ENCODE measurements at regions not wholly inside any gene's neighbourhood (a gene's known extent, or its start where the extent isn't known, plus 50 kb on each side); places are given as distances from the start of the nearest gene placed in this dataset.
"Not testable (repeated sequence)": the region's sequence is repeated elsewhere in the genome, so short reads cannot be mapped to it uniquely, and the experiment has no call there.

DNA sequence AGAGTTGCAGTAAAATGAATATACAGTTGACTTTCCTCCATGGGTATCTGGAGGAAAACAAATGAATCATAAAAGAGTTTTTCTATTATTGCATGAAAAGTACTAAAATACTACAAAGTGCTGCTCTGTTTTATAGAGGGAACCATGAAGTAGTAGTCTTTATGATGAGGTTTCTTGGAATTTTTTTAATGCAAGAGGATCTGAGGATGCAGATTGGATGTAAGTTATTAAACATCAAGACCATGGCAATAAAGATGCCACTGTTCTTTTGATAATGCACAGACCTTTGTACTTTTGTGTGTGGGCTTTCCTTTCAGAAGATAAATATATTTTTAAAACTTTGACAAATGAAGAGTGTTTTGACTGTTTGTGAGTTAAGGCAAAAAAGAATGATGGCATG lies 87.5 kb downstream of the DACT1 start:
- intact Hi-C loops (cut with DNase I): no loop called here
- DNase-seq (ENCODE audit: low spot score): no peak

DNA sequence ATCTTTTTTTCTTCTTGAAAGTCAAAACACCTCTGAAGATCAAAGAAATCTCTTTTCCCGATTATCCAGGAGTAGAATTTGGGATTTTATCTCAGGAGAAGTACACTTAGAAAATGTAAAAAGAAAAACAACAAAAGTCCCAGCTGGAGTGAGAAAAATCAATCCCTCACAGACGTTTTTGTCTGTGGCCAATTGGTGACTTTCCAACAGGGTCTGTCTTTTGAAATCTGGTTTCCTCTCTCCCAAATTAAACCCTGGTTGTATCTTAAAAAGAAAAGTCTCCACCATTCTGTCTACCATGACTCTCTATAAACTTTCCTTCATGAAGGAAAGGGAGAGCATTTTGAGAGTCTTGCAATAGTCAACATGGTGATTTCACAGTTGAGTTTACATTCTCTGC lies 88.1 kb downstream of the DACT1 start:
- DNase-seq (ENCODE audit: low spot score): no peak
- intact Hi-C loops (cut with DNase I): no loop called here

DNA sequence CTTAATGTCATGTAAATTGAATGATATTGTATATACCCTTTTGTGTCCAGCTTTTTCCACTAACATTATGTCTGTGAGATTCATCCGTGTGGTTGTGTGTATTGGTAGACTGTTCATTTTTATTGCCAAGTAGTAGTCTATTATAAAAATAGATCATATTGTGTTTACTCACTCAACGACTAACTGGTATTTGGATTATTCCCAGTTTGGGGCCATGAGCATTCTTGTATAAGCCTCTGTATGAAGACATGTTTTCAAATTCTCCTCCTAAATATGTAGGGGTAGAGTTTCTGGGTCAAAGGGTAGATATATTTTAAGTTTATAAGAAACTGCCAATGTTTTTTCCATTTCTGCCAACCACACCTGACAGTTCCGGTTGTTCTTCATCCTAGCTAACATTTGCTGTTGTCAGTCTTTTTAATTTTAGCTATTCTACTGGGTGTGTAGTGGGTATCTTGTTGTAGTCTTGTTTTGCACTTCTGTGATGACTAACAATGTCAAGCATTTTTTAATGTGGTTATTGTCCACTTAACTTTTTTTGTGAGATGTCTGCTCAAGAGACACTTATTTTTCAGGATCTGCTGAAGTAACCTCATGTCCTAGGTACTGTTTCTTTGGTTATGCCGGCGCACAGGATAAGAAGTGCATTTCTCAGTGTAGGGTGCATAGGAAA lies 93.2 kb downstream of the DACT1 start:
- DNase-seq (ENCODE audit: low spot score): no peak
- intact Hi-C loops (cut with DNase I): no loop called here

DNA sequence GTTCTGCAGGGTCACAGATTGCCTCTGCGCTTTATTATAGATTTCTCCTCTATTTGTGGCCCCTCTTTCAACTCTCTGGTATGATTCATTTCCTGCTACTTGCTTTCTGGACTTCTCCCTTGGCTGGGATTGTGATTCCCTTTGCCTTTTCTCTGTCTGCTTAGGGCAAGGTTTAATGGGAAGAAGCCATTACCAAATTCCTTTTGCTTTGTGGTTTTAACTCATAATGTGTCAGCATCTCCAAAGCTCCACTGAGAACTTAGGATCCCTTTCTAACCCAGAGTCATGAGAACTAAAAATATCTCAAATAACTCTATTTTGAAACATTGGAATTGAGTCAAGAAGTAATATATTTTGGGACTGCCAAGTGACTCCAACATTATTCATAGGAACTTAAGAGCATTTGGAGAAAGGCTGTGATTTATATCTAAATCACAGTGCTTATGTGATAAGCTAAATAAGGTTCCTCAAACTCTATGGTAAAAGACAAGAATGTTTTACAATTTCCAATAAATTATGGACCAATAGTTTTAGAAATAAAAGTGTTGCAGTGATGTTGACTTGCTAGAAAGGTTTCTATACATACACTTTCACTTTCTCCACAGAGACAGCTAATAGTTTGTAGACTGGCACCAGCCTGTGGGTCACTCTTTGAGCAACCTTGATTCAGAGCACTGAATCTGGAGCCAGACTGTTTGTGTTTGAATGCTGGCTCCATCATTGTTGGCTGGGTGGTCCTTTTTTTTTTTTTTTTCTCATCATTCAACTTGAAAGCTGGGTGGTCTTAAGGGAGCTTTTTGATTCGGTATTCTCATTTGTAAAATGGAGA lies 93.9 kb downstream of the DACT1 start:
- intact Hi-C loops (cut with DNase I): no loop called here
- DNase-seq (ENCODE audit: low spot score): no peak

DNA sequence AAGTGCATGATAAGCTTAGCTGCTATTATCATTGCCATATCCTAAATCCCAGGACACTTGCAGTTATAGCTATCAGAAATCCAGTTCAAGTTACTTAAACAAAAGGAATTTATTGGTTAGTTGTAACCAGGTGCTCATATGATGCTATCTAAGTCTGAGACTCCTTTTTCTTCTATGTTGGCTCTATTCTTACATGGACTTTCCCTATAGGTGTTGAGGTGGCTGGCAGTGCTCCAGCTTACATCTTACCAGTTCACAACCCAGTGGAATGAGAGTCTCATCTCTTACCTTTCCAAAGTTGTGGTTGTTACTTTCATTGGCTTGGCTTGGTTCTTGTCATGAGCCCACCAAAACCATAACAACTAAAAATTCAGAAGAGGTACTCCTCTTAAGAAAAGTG lies 94.6 kb downstream of the DACT1 start:
- intact Hi-C loops (cut with DNase I): no loop called here

DNA sequence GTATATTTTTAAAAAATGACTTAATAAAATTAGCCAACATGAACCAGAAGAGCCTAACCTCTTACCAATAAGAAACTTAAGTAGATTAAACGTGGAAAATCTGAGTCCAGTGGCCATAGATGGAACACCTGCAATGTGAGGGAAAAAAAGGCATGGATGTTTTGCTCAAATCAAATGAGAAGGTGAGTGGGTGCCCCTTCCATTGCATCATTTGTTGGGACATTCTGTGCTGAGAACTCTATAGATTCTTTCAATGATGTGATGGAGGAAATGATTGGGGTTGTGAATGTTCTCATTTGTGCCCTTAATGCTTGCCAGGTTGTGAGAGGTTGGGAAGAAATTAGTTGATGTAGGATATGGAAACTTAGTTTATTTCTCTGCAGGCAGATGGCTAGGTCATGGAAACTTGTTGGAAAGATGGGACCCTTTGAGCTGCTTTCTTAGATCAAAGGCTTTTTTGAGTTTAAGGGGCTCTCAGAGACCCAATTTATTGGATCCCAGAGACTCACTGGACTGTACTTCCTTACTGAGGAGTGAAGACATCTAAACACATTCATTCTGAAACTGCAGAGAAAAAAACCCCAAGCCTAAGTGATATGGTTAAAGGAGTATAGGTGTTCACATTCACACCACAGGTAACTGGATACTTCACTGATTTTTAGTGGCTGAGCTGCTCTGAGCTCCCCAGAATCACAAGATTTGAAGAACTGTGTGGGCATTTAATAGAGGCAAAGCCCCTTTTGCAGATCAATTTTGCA lies 95.9 kb downstream of the DACT1 start:
- DNase-seq (ENCODE audit: low spot score): no peak
- intact Hi-C loops (cut with DNase I): no loop called here

More for the DNA sequence above, 94.6 kb downstream of the DACT1 start:
- no peak for DNase-seq (ENCODE audit: low spot score)

DNA sequence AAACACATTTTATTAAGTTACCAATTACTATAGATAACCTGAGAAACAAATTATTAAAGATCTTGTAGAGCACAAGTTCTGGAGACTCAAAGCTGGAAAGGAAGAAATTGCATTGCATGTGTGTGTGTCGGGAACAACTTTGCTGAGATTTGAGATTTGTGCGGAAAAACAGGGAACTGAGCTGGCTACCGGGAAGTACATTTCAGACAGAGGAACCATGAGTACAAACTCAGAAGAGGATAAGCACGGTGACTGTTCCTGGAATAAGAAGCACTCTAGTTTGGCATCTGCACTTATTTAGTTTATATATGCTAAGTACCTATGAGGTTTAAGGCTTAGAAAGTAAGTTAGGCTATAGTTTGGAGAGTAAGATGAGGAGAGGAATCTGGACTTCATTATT lies 97.8 kb downstream of the DACT1 start:
- DNase-seq (ENCODE audit: low spot score): no peak
- intact Hi-C loops (cut with DNase I): no loop called here

DNA sequence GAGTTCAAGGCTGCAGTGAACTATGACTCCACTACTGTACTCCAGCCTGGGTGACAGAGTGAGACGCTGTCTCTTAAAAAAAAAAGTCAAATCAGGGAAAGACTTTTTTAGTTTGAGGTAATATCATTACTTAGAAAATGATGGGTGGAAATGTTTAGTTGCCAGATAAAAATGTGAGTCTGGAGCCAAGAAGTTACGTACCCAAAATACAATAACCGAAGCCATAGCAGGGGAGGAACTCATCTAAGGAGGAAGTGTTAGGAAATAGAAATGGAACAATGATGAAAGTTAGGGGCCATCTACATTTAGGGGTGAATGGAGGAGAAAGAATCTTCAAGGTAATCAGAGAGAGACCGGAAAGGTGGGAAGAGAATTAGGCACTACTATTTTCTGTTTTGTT lies 98.8 kb downstream of the DACT1 start:
- no peak for DNase-seq (ENCODE audit: low spot score)
- intact Hi-C loops (cut with DNase I): no loop called here

DNA sequence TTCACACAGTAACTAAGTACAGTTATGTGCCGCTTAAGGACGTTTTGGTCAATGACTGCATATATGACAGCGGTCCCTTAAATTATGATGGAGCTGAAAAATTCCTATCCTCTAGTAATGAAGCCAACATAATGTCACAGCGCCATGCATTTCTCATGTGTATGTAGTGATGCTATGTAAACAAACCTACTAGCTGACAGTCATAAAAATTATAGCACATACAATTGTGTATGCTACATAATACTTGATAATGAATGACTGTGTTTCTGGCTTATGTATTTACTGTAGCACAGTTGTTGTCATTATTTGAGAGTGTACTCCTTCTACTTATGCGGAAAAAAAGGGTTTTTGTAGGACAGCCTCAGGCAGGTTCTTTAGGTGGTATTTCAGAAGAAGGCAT lies 99.7 kb downstream of the DACT1 start:
- DNase-seq (ENCODE audit: low spot score): no peak
- intact Hi-C loops (cut with DNase I): no loop called here

DNA sequence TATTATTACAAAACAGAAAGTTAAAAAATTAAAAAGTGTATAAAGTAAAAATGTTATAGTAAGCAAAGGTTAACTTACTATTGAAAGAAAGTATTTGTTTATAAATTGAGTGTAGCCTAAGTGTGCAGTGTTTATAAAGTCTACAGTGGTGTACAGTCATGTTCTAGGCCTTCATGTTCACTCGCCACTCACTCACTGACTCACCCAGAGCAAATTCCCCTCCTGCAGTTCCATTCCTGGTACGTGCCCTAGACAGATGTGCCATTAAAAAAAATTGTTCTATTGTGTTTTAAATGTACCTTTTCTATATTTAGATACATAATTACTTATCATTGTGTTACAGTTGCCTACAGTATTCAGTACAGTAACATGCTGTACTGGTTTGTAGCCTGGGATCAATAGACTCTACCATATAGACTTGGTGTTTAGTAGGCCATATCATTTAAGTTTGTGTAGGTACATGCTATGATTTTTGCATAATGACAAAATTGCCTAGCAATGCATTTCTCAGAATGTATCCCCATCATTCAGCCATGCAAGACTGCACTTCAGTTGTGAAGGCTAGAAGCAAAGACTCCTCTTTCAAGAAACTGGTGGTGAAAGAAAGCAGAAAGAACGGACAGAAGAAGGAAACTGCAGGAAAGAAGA lies 100.6 kb downstream of the DACT1 start:
- intact Hi-C loops (cut with DNase I): no loop called here
- DNase-seq (ENCODE audit: low spot score): no peak

DNA sequence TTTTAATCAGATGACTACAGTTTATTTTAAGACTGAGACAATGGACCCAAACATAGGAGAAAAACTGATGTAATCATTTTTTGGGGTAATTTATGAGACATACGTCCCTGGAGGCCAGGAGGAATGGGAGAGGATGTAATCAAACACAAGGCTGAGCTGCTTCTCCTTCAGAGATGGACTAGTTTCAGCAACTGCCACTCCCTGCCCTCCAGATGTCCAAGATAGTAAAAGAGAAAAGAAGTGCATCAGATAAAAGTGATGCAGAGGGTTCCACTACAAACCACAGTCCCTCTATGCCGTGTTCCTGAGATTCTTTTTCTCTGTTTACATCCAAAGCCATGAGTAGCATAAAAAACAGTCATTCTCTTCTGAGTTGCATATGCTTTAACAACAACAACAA lies 101.1 kb downstream of the DACT1 start:
- DNase-seq (ENCODE audit: low spot score): no peak
- intact Hi-C loops (cut with DNase I): no loop called here

DNA sequence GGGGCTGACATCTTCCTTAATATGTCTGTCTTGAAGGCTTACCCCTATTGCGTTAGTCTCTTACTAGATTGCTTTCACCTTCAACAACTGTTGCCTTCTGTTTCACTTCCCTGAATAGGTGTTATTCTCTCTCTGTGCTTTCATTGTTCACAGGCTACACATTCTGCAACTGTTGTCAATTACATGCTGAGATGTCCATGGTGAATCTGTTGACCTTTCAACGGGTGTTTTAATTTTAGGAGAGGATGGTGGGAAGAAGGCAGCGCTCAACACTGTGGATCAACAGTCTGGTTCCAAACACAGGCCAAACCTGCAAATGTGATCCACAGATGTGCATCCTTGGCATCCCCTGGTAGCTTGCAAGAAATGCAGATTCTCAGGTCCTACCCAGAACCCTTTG lies 101.9 kb downstream of the DACT1 start:
- DNase-seq (ENCODE audit: low spot score): no peak
- intact Hi-C loops (cut with DNase I): no loop called here

DNA sequence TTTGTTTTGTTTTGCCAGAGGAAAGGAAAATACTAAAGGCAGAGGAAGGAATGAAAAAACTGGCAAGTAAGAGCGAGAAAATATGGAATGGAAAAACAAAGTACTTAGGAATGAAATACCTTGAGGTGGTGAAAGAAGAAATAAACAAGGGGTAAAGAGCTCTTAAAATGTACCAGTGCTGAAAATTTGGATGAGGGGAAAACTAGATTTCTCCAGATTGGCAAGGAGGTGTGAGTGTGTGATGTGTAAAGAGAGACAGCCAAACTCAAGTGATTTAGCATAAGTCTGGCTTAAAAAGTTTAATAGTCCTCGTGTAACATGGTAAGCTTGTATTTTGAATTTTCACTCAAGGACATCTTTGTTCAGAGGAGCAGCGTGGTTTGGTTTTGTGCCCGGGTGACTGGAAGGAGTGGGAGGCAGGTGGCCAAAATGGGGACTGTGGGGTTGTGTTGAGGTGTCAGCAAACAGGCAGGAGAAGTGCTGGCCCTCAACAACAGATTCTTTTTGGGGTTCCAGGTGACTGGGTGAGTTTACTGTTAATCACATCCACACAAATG lies 102.7 kb downstream of the DACT1 start:
- intact Hi-C loops (cut with DNase I): no loop called here

DNA sequence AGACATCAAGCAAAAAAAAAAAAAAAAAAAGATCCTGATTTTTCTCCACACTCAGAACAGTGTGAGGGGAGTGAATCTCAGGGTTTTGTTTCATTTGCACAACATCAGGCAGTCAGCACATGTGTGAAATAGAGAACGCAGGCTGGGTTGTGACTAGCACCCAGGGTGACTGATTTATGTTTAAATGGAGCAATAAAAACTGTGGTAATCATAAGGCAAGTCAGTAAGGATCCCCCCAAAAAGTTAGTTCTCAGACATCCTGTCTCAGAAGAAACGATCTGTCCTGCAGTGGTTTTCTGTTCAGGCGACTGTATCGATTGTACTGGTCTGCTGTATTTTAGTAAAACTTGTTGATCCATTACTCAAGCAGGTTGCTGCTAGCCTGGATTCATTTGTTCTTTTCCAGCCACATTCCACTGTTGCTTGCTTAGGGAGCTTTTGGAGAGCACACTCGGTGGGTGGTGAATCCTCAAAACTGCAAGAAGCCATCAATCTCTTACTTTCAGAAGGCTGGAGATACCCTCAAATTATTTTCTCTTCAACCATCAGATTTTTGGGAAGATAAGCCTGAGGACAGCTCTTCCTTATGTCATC lies 107.1 kb downstream of the DACT1 start:
- intact Hi-C loops (cut with DNase I): no loop called here
- no peak for DNase-seq (ENCODE audit: low spot score)

More for the DNA sequence above, 102.7 kb downstream of the DACT1 start:
- DNase-seq (ENCODE audit: low spot score): no peak

DNA sequence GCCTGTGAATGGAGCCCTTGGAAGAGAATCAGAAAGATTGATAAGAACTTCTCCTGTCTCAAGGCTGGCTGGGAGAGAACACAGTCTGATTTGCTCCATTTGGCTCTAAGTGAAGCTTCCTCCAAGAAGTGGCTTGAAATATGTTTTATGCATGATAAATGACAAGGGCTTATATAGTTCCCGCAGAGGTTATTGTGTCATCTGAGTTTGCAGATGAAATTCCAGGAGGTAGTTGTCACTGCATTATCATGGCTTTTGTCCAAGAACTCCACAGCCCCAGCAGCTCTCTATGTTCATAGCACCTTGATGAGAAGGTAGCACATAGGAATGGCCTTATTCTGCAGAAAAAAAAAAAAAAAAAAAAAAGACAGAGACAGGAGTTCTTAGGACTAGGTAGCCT lies 108.5 kb downstream of the DACT1 start:
- intact Hi-C loops (cut with DNase I): no loop called here
- no peak for DNase-seq (ENCODE audit: low spot score)

DNA sequence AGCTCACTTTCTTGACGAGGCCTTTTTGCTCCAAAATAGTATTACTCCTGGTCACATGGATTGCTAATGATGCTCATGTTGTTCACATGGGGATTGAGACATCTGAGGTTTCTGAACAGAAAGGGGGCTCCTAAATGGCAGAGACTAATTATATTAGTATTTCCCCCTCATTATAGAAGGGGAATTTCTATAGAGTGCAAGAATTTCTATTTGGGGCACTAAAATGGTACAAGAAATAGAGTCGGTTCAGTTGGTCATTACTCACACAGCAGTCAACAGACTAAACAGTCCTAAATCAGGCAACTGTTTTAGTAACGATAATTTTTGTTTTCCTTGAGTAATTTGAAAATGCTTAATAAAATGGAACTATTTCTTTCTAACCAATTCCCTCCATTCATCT lies 108.9 kb downstream of the DACT1 start:
- intact Hi-C loops (cut with DNase I): no loop called here
- no peak for DNase-seq (ENCODE audit: low spot score)

DNA sequence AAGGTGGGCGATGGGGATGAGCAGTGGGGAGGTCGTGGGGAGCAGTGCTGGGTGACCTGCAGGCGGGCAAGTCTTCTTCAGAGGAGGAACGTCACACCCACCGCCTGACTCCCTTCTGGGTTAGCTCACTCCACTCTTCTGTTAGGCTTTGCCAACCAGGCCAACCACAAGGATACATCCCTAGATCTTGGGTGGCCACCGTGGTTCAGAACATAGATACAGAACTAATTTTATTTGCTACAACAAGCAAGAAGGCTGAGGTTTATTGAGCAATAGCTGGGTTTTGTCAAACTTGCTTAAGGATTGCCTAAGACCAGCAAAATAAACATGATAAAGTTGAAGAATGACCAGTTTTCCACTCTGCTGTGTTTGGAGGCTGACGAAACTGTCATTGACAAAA lies 109.4 kb downstream of the DACT1 start:
- no peak for DNase-seq (ENCODE audit: low spot score)
- intact Hi-C loops (cut with DNase I): no loop called here

DNA sequence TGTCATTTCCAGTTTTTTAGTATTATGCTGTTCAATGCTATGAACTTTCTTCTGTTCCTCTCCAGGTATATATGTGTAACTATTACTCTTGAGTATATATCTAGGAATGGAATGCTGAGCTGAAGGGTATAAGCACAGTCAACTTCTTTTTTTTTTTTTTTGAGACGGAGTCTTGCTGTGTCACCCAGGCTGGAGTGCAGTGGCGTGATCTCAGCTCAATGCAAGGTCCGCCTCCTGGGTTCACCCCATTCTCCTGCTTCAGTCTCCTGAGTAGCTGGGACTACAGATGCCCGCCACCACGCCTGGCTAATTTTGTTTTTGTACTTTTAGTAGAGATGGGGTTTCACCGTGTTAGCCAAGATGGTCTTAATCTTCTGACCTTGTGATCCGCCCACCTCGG lies 110.5 kb downstream of the DACT1 start:
- DNase-seq (ENCODE audit: low spot score); intact Hi-C loops (cut with DNase I): not testable (repeated sequence)

DNA sequence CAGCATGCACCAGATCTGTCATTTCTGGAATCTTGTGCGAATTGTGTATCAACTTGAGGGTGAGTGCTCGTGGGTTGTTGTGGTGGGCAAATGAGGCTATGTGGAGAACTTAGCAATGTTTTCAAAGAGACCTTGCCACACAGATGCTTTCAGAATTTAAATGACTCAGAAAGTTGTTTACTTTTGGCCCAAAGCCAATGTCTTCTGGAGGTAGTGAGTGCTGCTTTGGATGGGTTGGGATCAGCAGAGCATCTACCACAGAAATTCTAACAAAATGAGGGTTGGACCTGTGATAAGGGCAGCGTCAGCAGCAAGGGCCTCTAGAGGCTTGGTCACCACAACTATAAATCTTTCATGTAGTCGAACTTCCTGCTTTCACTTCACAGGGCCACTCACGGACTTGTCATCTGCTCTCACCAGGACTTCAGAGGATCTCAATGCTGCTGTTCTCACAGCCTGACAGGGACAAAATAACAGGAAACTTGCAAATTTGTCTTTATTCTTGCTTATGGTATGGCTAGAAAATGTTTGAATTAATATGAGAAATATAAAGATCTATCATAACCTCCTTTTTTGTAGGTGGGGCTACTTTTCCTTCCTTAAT lies 111.4 kb downstream of the DACT1 start:
- DNase-seq (ENCODE audit: low spot score): no peak
- intact Hi-C loops (cut with DNase I): no loop called here

Data from cardiac septum (tissue), 1 donor.